Caco-2 (cell line): ENCODE measurements at regions not wholly inside any gene's neighbourhood (a gene's known extent, or its start where the extent isn't known, plus 50 kb on each side); places are given as distances from the start of the nearest gene placed in this dataset.

Experiments used
- BruUV-seq: library from RNA; stranded (reverse); fragments of 400-500 nt; replicated peaks from 2 replicates; lab custom pipeline; 2021; lab: Mats Ljungman, UMichigan
- CTCF ChIA-PET: fragments of 300-600 bp; sonication (Branson Sonifier 250); formaldehyde crosslinking; loops from one replicate; lab custom pipeline; 2022; ENCODE audit warnings: antibody characterized with exemption; lab: Charles Lee
- POLR2A ChIA-PET: fragments of 300-600 bp; sonication (Branson Sonifier 250); formaldehyde crosslinking; loops from one replicate; lab custom pipeline; 2022; ENCODE audit warnings: antibody characterized with exemption; lab: Charles Lee
- DNase-seq, 2 experiments: peaks; one replicate each; pipeline versions ENCODE4 v3.0.0 to v3.0.0-alpha.2; 2020 to 2022
- H3K27me3 ChIP-seq: replicated peaks from 2 replicates; pipeline ENCODE4 v1.6.0; 2011; ENCODE audit warnings: low read length; ENCODE audit not compliant: control insufficient read depth, insufficient read depth
- H3K36me3 ChIP-seq: 2 replicates; pipeline ENCODE4 v1.5.1; 2011; ENCODE audit warnings: low read length; ENCODE audit not compliant: control insufficient read depth, insufficient read depth
- H3K4me1 ChIP-seq: fragments of 250-450 bp; sonication (Bioruptor Pico); 2 replicates; pipeline ENCODE4 v1.5.1; 2020; ENCODE audit warnings: mild to moderate bottlenecking
- H3K4me3 ChIP-seq: 2 replicates; pipeline ENCODE4 v1.5.1; 2011; ENCODE audit warnings: low read depth, mild to moderate bottlenecking, control low read depth, low read length
- H3K9me3 ChIP-seq: fragments of 250-450 bp; sonication (Bioruptor Pico); 2 replicates; pipeline ENCODE4 v1.5.1; 2020; ENCODE audit warnings: mild to moderate bottlenecking, moderate library complexity
- H3K27ac Mint-ChIP-seq: one replicate; pipeline ENCODE4 v1.8.0; 2022; ENCODE audit warnings: mixed read lengths; ENCODE audit not compliant: unreplicated experiment
- H3K27me3 Mint-ChIP-seq: one replicate; pipeline ENCODE4 v1.8.0; 2022; ENCODE audit warnings: mixed read lengths; ENCODE audit not compliant: insufficient read depth, unreplicated experiment
- H3K36me3 Mint-ChIP-seq: one replicate; pipeline ENCODE4 v1.8.0; 2022; ENCODE audit warnings: mild to moderate bottlenecking, mixed read lengths; ENCODE audit not compliant: insufficient read depth, unreplicated experiment
- H3K4me1 Mint-ChIP-seq: one replicate; pipeline ENCODE4 v1.8.0; 2022; ENCODE audit warnings: low read depth, mixed read lengths; ENCODE audit not compliant: unreplicated experiment
- H3K4me3 Mint-ChIP-seq: one replicate; pipeline ENCODE4 v1.8.0; 2022; ENCODE audit warnings: mild to moderate bottlenecking, moderate library complexity, mixed read lengths; ENCODE audit not compliant: unreplicated experiment
- H3K9me3 Mint-ChIP-seq: one replicate; pipeline ENCODE4 v1.8.0; 2022; ENCODE audit warnings: mixed read lengths; ENCODE audit not compliant: unreplicated experiment
- CTCF ChIP-seq, 2 experiments: fragments of 200-600 bp in 1 of 2; IDR thresholded peaks; 1 replicate in 1 of 2; 2 replicates in 1 of 2; pipeline versions ENCODE4 v1.5.1 to v1.8.0; 2011 to 2022; ENCODE audit warnings: antibody characterized with exemption in 1 of 2, control low read depth in 1 of 2, inconsistent platforms in 1 of 2, low read depth in 1 of 2, low read length in 1 of 2, mild to moderate bottlenecking in 1 of 2, moderate library complexity in 1 of 2; ENCODE audit not compliant: insufficient read depth in 1 of 2, severe bottlenecking in 1 of 2, unreplicated experiment in 1 of 2
- intact Hi-C: fragments of 100-400 bp; cut with micrococcal nuclease; formaldehyde crosslinking; loops from one replicate; pipeline ENCODE4 v1.10.0; 2022; ENCODE audit not compliant: unreplicated experiment

GRCh38 chr4:123327846-123328429 lies 68.7 kb upstream of the SPRY1 start:
- no TSS peak for BruUV-seq
- Mint-ChIP-seq H3K4me3 (no peak overlapping the region), H3K27me3 (no peaks in the 10 kb centered on the region), H3K27ac (no peak overlapping the region), H3K9me3 (no peaks in the 10 kb centered on the region), H3K36me3 (no peaks in the 10 kb centered on the region), H3K4me1 (no peaks in the 10 kb centered on the region)
- no peak for TF ChIP-seq CTCF (IDR thresholded peaks at IDR 0.05; ENCODE audit: insufficient read depth in 1 of 2, low read depth in 1 of 2, low read length in 1 of 2, severe bottlenecking in 1 of 2, unreplicated experiment in 1 of 2)
- Histone ChIP-seq H3K4me1 (no peaks in the 10 kb centered on the region), H3K36me3 (no peaks in the 10 kb centered on the region), H3K4me3 (no peak overlapping the region), H3K9me3 (no peaks in the 10 kb centered on the region), H3K27me3 (no peaks in the 10 kb centered on the region; the same call in 1 of the 2 replicates)
- ChIA-PET POLR2A (no interaction called here), CTCF (no interaction called here)
- no peak for DNase-seq
- intact Hi-C loops: no loop called here

- no peaks in the 10 kb centered on the region for H3K9me3 ChIP-seq
- intact Hi-C loops: no loop called here
- no TSS peak for BruUV-seq
- Mint-ChIP-seq H3K36me3 (peaks cover 14% of the 10 kb centered on the region), H3K4me3 (no peak overlapping the region), H3K27me3 (no peaks in the 10 kb centered on the region), H3K4me1 (peaks cover 31% of the 10 kb centered on the region), H3K27ac (no peak overlapping the region), H3K9me3 (peaks cover 31% of the 10 kb centered on the region)
- DNase-seq: no peak
- no peaks in the 10 kb centered on the region for H3K36me3 ChIP-seq
- H3K4me1 ChIP-seq: peaks cover 17% of the 10 kb centered on the region
- no peak for TF ChIP-seq CTCF (IDR thresholded peaks at IDR 0.05; ENCODE audit: insufficient read depth in 1 of 2, low read depth in 1 of 2, low read length in 1 of 2, severe bottlenecking in 1 of 2, unreplicated experiment in 1 of 2)
- no peak overlapping the region for H3K4me3 ChIP-seq
- CTCF ChIA-PET: no interaction called here
- POLR2A ChIA-PET: no interaction called here
- H3K27me3 ChIP-seq: no peaks in the 10 kb centered on the region
Measured at GRCh38 chr4:123338715-123339114, 57.9 kb upstream of the SPRY1 start.

GRCh38 chr4:123339507-123340380 lies 56.9 kb upstream of the SPRY1 start:
- Histone ChIP-seq H3K27me3 (no peaks in the 10 kb centered on the region), H3K36me3 (no peaks in the 10 kb centered on the region), H3K4me3 (no peak overlapping the region), H3K9me3 (no peaks in the 10 kb centered on the region), H3K4me1 (peaks cover 17% of the 10 kb centered on the region)
- ChIA-PET CTCF (no interaction called here), POLR2A (no interaction called here)
- H3K9me3 Mint-ChIP-seq: peaks cover 21% of the 10 kb centered on the region
- BruUV-seq: no TSS peak
- no peak for TF ChIP-seq CTCF (IDR thresholded peaks at IDR 0.05; ENCODE audit: insufficient read depth in 1 of 2, low read depth in 1 of 2, low read length in 1 of 2, severe bottlenecking in 1 of 2, unreplicated experiment in 1 of 2)
- no peaks in the 10 kb centered on the region for H3K27me3 Mint-ChIP-seq
- H3K4me3 Mint-ChIP-seq: no peak overlapping the region
- H3K27ac Mint-ChIP-seq: peak overlapping the region; percentile 50
- intact Hi-C loops: no loop called here
- H3K4me1 Mint-ChIP-seq: peaks cover 31% of the 10 kb centered on the region
- DNase-seq: peak in 1 of 2 experiments; percentile 4
- peaks cover 9% of the 10 kb centered on the region for H3K36me3 Mint-ChIP-seq
